LNCaP clone FGC (cell line): ENCODE measurements at regions not wholly inside any gene's neighbourhood (a gene's known extent, or its start where the extent isn't known, plus 50 kb on each side); places are given as distances from the start of the nearest gene placed in this dataset.

Experiments used
- DNase-seq: peaks from one replicate; pipeline ENCODE4 v3.0.0-alpha.2; 2011; ENCODE audit warnings: low read depth
- H3K4me3 ChIP-seq: 2 replicates; pipeline ENCODE4 v1.5.1; 2011; ENCODE audit warnings: mild to moderate bottlenecking, low read depth, low read length, control low read depth
- CTCF ChIP-seq: IDR thresholded peaks from 2 replicates; pipeline ENCODE4 v1.5.1; 2012; ENCODE audit warnings: mild to moderate bottlenecking; ENCODE audit not compliant: control insufficient read depth, insufficient read depth; ENCODE audit errors: extremely low read depth

GRCh38 chr3:144455841-144456440 is 484.3 kb downstream of the DIPK2A start:
- TF ChIP-seq CTCF = no peak
- no peak overlapping the region for H3K4me3 ChIP-seq
- no peak for DNase-seq

- TF ChIP-seq CTCF = no peak
- DNase-seq = no peak
- H3K4me3 ChIP-seq = no peak overlapping the region
Measured at GRCh38 chr3:144457758-144458157, 486.1 kb downstream of the DIPK2A start.

DNA sequence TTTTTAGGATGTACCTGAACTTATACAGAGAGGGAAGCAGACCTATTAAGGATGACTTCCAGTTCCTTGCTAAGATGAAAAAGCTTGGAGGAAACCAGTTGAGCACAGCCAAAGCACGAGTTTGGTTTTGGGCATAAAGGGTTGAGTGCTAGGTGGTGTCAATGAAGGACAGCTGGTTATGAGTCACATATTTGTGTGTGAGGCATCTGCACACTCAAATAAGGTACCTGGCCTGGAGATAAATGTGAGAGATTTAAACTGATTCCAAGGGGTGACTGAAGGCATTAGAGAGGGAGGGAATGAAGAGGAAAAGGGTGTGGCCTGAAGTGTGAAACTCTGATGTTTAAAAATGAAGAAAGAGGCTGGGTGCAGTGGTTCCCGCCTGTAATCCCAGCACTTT is 486.7 kb downstream of the DIPK2A start:
- no peak for DNase-seq
- no peak for TF ChIP-seq CTCF
- no peak overlapping the region for H3K4me3 ChIP-seq

GRCh38 chr3:144462337-144462736 is 490.7 kb downstream of the DIPK2A start:
- DNase-seq = no peak

GRCh38 chr3:144463911-144464310 is 492.3 kb downstream of the DIPK2A start:
- no peak for TF ChIP-seq CTCF
- no peak overlapping the region for H3K4me3 ChIP-seq
- DNase-seq = no peak

More at GRCh38 chr3:144462337-144462736, 490.7 kb downstream of the DIPK2A start:
- no peak overlapping the region for H3K4me3 ChIP-seq
- TF ChIP-seq CTCF = no peak

DNA sequence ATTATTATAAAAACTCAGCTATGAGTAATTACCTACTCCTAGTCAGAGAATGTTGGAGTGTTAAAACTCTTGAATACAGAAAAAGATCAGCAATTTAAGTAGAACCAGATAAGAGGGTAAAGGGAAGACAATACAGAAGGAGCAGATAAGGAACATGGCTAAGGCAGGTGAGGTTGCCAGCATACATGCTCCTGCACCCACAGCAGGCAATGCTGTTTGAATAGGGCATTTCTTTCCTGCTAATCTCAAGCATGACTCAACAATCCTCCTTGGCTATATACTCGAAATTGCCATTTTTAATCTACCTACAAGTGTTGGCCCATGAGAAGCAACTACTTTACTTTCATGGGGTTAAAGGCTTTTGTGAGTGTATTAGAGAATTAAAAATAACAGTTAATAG is 494.5 kb downstream of the DIPK2A start:
- no peak overlapping the region for H3K4me3 ChIP-seq
- no peak for TF ChIP-seq CTCF
- DNase-seq = no peak

DNA sequence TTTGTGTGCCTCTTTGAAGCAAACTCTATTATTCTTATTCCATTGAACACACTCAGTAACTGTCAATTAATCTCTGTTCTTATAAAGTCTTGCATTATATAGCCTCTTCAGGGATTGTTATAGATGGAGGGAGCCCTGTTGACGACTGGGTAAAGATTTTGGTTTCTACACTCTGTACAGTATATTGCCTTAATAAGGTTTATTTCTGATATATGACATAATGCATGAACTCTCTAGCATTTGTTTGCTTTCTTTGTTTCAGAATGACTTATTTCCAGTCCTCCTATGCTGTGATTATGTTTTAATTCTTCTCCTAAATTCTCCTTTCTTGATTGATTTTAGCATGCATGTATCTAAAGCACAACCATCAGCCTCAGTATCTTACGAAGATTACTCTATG is 494.9 kb downstream of the DIPK2A start:
- H3K4me3 ChIP-seq = no peak overlapping the region
- no peak for DNase-seq
- no peak for TF ChIP-seq CTCF
